Spleen (tissue), 7 donors: ENCODE measurements at regions not wholly inside any gene's neighbourhood (a gene's known extent, or its start where the extent isn't known, plus 50 kb on each side); places are given as distances from the start of the nearest gene placed in this dataset.

ENCODE experiments used
- POLR2AphosphoS5 ChIP-seq, 3 donors: sonication (generic); formaldehyde crosslinking; IDR thresholded peaks; one replicate each; pipeline ENCODE4 v1.5.1; 2017; ENCODE audit warnings: antibody characterized with exemption in 3 of 3
- TF ChIP-seq, protein P1 (sequence below), 11 experiments: fragments of 200-600 bp in 7 of 11; fragments of 450-650 bp in 4 of 11; sonication (generic) in 4 of 11; IDR thresholded peaks in 8 of 11; conservative IDR thresholded peaks in 3 of 11; 1 replicate in 7 of 11; 2 replicates in 4 of 11; pipeline versions ENCODE4 v1.4.0 to v1.8.0; 2016 to 2021; ENCODE audit warnings: antibody characterized with exemption in 11 of 11, inconsistent platforms in 4 of 11, mild to moderate bottlenecking in 1 of 11
- donor health status: DM: no; HTN: no; CAD: no; lungs with moderate emphysema.
- donor health status: DM: no; HTN: no; CAD: no.
- donor health status: DM: no; HTN: no; CAD: no.

DNA sequence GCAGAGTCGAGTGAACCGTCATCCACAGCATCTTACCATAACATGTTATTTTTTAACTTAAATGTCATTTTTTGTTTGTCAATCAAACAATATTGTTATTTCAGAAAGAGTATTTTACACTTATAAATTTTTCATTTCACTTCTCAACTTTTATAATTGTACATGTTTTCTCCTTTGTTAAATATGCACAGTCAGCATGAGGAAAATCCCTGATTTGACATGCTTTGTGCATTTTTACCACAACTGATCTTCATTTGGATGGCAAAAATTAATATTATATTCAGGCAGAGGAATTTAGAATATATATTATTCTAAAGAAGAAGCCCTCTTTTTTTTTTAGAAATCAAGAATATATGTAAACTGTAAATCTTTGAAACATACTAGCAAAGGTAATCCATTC is 958.0 kb upstream of the PCDH7 start:
- TF ChIP-seq, protein P1, sequence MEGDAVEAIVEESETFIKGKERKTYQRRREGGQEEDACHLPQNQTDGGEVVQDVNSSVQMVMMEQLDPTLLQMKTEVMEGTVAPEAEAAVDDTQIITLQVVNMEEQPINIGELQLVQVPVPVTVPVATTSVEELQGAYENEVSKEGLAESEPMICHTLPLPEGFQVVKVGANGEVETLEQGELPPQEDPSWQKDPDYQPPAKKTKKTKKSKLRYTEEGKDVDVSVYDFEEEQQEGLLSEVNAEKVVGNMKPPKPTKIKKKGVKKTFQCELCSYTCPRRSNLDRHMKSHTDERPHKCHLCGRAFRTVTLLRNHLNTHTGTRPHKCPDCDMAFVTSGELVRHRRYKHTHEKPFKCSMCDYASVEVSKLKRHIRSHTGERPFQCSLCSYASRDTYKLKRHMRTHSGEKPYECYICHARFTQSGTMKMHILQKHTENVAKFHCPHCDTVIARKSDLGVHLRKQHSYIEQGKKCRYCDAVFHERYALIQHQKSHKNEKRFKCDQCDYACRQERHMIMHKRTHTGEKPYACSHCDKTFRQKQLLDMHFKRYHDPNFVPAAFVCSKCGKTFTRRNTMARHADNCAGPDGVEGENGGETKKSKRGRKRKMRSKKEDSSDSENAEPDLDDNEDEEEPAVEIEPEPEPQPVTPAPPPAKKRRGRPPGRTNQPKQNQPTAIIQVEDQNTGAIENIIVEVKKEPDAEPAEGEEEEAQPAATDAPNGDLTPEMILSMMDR (IDR thresholded peaks at IDR 0.05 in 8 of 11, conservative IDR thresholded peaks at IDR 0.05 in 3 of 11) = no peak
- no peak for TF ChIP-seq POLR2AphosphoS5 (IDR thresholded peaks at IDR 0.05)
